SK-N-SH treated with all-trans-retinoic acid at 6 μM for 48 hours (cell line): ENCODE measurements at regions not wholly inside any gene's neighbourhood (a gene's known extent, or its start where the extent isn't known, plus 50 kb on each side); places are given as distances from the start of the nearest gene placed in this dataset.

ENCODE experiments used
- ATAC-seq: fragments of 200-7000 bp; cut with Tn5 transposase; 3 replicates; pipeline ENCODE4 v1.9.1; 2020; ENCODE audit warnings: mild to moderate bottlenecking, moderate library complexity
- ARNTL ChIP-seq: fragments of 450-650 bp; formaldehyde crosslinking; IDR thresholded peaks from 2 replicates; pipeline ENCODE4 v1.5.0; 2020; ENCODE audit warnings: low read depth, mild to moderate bottlenecking, moderate library complexity, borderline replicate concordance
- BACH2 ChIP-seq: fragments of 250-450 bp; sonication (Bioruptor Pico); IDR thresholded peaks from 2 replicates; pipeline ENCODE4 v1.9.0; 2021; ENCODE audit warnings: mild to moderate bottlenecking, borderline replicate concordance
- CREB5 ChIP-seq: fragments of 250-450 bp; sonication (Bioruptor Pico); IDR thresholded peaks from 2 replicates; pipeline ENCODE4 v1.5.1; 2020; ENCODE audit warnings: low read depth, mild to moderate bottlenecking, moderate library complexity
- CSDC2 ChIP-seq: fragments of 250-450 bp; sonication (Bioruptor Pico); IDR thresholded peaks from 2 replicates; pipeline ENCODE4 v1.5.0; 2020; ENCODE audit warnings: mild to moderate bottlenecking, moderate library complexity
- CSRNP3 ChIP-seq: fragments of 250-450 bp; sonication (Bioruptor Pico); IDR thresholded peaks from 2 replicates; pipeline ENCODE4 v1.5.1; 2021; ENCODE audit warnings: mild to moderate bottlenecking, moderate library complexity
- ESRRG ChIP-seq: fragments of 250-450 bp; sonication (Bioruptor Pico); IDR thresholded peaks from 2 replicates; pipeline ENCODE4 v1.6.1; 2021; ENCODE audit warnings: mild to moderate bottlenecking
- GLIS3 ChIP-seq: fragments of 250-450 bp; sonication (Bioruptor Pico); IDR thresholded peaks from 2 replicates; pipeline ENCODE4 v1.5.0; 2020; ENCODE audit warnings: mild to moderate bottlenecking, moderate library complexity
- ISL1 ChIP-seq: fragments of 250-450 bp; sonication (Bioruptor Pico); IDR thresholded peaks from 2 replicates; pipeline ENCODE4 v2.1.2; 2022; ENCODE audit warnings: mild to moderate bottlenecking, moderate library complexity
- PPARA ChIP-seq: fragments of 250-450 bp; sonication (Bioruptor Pico); IDR thresholded peaks from 2 replicates; pipeline ENCODE4 v1.5.0; 2020; ENCODE audit warnings: mild to moderate bottlenecking, borderline replicate concordance
- RARB ChIP-seq: fragments of 250-450 bp; sonication (Bioruptor Pico); IDR thresholded peaks from 2 replicates; pipeline ENCODE4 v1.8.0; 2021; ENCODE audit warnings: mild to moderate bottlenecking, moderate library complexity
- TCF4 ChIP-seq: fragments of 250-450 bp; sonication (Bioruptor Pico); IDR thresholded peaks from 2 replicates; pipeline ENCODE4 v1.8.0; 2021; ENCODE audit warnings: mild to moderate bottlenecking, moderate library complexity, borderline replicate concordance
- TOX ChIP-seq: fragments of 250-450 bp; sonication (Bioruptor Pico); IDR thresholded peaks from 2 replicates; pipeline ENCODE4 v1.8.0; 2021; ENCODE audit warnings: mild to moderate bottlenecking, moderate library complexity, borderline replicate concordance
- ZFP3 ChIP-seq: fragments of 250-450 bp; sonication (Bioruptor Pico); IDR thresholded peaks from 2 replicates; pipeline ENCODE4 v1.5.0; 2020; ENCODE audit warnings: mild to moderate bottlenecking, moderate library complexity
- ZFP30 ChIP-seq: fragments of 450-650 bp; formaldehyde crosslinking; IDR thresholded peaks from 2 replicates; pipeline ENCODE4 v1.5.0; 2022; ENCODE audit warnings: mild to moderate bottlenecking, moderate library complexity
- ZNF565 ChIP-seq: fragments of 450-650 bp; formaldehyde crosslinking; conservative IDR thresholded peaks from 2 replicates; pipeline ENCODE4 v1.5.0; 2020; ENCODE audit warnings: low read depth, mild to moderate bottlenecking, moderate library complexity
- ZNF70 ChIP-seq: fragments of 450-650 bp; formaldehyde crosslinking; IDR thresholded peaks from 2 replicates; pipeline ENCODE4 v1.5.0; 2020; ENCODE audit warnings: mild to moderate bottlenecking, moderate library complexity
- ZNF8 ChIP-seq: fragments of 450-650 bp; formaldehyde crosslinking; IDR thresholded peaks from 2 replicates; pipeline ENCODE4 v1.5.0; 2020; ENCODE audit warnings: mild to moderate bottlenecking, moderate library complexity
- TF ChIP-seq, protein P1 (sequence below): fragments of 250-450 bp; sonication (Bioruptor Pico); IDR thresholded peaks from 2 replicates; pipeline ENCODE4 v1.8.0; 2020; ENCODE audit warnings: mild to moderate bottlenecking, moderate library complexity, borderline replicate concordance
- TF ChIP-seq, protein P2 (sequence below): fragments of 250-450 bp; sonication (Bioruptor Pico); IDR thresholded peaks from 2 replicates; pipeline ENCODE4 v1.8.0; 2021; ENCODE audit warnings: low read depth, mild to moderate bottlenecking, moderate library complexity, borderline replicate concordance

- TF ChIP-seq, protein P1, sequence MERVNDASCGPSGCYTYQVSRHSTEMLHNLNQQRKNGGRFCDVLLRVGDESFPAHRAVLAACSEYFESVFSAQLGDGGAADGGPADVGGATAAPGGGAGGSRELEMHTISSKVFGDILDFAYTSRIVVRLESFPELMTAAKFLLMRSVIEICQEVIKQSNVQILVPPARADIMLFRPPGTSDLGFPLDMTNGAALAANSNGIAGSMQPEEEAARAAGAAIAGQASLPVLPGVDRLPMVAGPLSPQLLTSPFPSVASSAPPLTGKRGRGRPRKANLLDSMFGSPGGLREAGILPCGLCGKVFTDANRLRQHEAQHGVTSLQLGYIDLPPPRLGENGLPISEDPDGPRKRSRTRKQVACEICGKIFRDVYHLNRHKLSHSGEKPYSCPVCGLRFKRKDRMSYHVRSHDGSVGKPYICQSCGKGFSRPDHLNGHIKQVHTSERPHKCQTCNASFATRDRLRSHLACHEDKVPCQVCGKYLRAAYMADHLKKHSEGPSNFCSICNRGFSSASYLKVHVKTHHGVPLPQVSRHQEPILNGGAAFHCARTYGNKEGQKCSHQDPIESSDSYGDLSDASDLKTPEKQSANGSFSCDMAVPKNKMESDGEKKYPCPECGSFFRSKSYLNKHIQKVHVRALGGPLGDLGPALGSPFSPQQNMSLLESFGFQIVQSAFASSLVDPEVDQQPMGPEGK (CRISPR knock-in tag), result no peak
Measured at GRCh38 chr21:18989953-18990495, 586.4 kb upstream of the TMPRSS15 start (continued).

- TF ChIP-seq ZNF565 (CRISPR knock-in tag) (no peak), PPARA (CRISPR knock-in tag) (no peak), GLIS3 (no peak), ISL1 (no peak), ZFP30 (CRISPR knock-in tag) (no peak), ESRRG (CRISPR knock-in tag) (no peak), TOX (CRISPR knock-in tag) (no peak), BACH2 (CRISPR knock-in tag) (no peak), ARNTL (no peak), CSRNP3 (no peak)
- no peak for ATAC-seq
Measured at GRCh38 chr21:18991846-18992245, 588.3 kb upstream of the TMPRSS15 start.

DNA sequence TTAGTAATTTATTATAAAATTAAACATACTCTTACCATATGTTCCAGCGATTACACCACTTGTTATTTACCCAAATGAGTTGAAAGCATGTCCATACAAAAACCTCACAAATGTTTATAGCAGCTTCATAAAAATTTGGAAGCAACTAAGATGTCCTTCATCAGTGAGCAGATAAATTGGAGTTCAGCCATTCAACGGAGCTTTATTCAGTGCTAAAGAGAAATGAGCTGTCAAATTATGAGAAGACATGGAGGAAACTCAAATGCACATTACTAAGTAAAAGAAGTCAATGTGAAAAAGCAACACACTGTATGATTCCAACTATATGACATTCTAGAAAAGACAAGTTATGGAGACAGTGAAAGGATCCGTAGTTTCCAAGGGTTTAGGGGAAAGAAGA is 606.7 kb upstream of the TMPRSS15 start:
- TF ChIP-seq ZNF8 (CRISPR knock-in tag) (no peak), CREB5 (CRISPR knock-in tag) (no peak), ISL1 (no peak), PPARA (CRISPR knock-in tag) (no peak), ZNF70 (CRISPR knock-in tag) (no peak), BACH2 (CRISPR knock-in tag) (no peak), CSRNP3 (no peak), CSDC2 (CRISPR knock-in tag) (no peak), ESRRG (CRISPR knock-in tag) (no peak), ARNTL (no peak), ZFP3 (no peak), RARB (CRISPR knock-in tag) (no peak), ZNF565 (CRISPR knock-in tag) (no peak)
- TF ChIP-seq, protein P1 (CRISPR knock-in tag), result no peak
- TF ChIP-seq, protein P2, sequence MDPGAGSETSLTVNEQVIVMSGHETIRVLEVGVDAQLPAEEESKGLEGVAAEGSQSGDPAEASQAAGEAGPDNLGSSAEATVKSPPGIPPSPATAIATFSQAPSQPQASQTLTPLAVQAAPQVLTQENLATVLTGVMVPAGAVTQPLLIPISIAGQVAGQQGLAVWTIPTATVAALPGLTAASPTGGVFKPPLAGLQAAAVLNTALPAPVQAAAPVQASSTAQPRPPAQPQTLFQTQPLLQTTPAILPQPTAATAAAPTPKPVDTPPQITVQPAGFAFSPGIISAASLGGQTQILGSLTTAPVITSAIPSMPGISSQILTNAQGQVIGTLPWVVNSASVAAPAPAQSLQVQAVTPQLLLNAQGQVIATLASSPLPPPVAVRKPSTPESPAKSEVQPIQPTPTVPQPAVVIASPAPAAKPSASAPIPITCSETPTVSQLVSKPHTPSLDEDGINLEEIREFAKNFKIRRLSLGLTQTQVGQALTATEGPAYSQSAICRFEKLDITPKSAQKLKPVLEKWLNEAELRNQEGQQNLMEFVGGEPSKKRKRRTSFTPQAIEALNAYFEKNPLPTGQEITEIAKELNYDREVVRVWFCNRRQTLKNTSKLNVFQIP (CRISPR knock-in tag), result no peak
- ATAC-seq, result no peak

DNA sequence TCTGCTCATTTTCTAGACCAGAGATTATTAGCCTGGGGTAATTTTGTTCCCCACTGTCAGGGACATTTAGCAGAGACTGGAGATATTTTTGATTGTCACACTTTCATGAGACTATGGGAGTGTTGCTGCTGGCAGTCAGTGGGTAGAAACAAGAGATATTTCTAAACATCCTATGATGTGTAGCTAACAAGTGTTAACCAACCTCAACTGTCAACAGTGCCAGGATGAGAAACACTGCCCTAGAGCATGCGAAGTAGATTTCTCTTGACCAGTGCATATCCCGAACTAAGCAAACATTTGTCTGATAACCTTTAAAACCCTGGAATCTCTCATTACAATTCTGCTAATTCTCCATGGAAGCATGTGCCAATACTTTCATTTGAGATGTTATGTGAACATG is 607.4 kb upstream of the TMPRSS15 start:
- no peak for ATAC-seq
- TF ChIP-seq TCF4 (no peak), CSRNP3 (no peak), PPARA (CRISPR knock-in tag) (no peak), ZFP3 (no peak), CREB5 (CRISPR knock-in tag) (no peak), ZFP30 (CRISPR knock-in tag) (no peak), ZNF565 (CRISPR knock-in tag) (no peak), ZNF8 (CRISPR knock-in tag) (no peak)
- TF ChIP-seq, protein P1 (CRISPR knock-in tag), result no peak
